ENCODE measurements at regions not wholly inside any gene's neighbourhood (a gene's known extent, or its start where the extent isn't known, plus 50 kb on each side); places are given as distances from the start of the nearest gene placed in this dataset.

- Histone ChIP-seq H3K4me2 (ENCODE audit: low read length) (no peak overlapping the region), H3K9me2 (replicated peaks; ENCODE audit: control insufficient read depth, low read length) (no peaks in the 10 kb centered on the region), H3K79me2 (ENCODE audit: control insufficient read depth, low read length) (no peaks in the 10 kb centered on the region), H4K20me1 (ENCODE audit: control insufficient read depth, insufficient read depth, low read depth, low read length) (no peaks in the 10 kb centered on the region), H3K4me3 (ENCODE audit: low read length) (no peak overlapping the region), H3K36me3 (ENCODE audit: control insufficient read depth, low read length) (no peaks in the 10 kb centered on the region), H3F3A (ENCODE audit: control insufficient read depth, insufficient read depth) (no peaks in the 10 kb centered on the region), H3K27ac (ENCODE audit: low read depth, low read length) (no peak overlapping the region), H3K27me3 (ENCODE audit: control insufficient read depth, low read length) (no peaks in the 10 kb centered on the region), H3K9me3 (ENCODE audit: control insufficient read depth, insufficient read depth, low read length) (peaks cover 5% of the 10 kb centered on the region; the same call in 1 of the 2 replicates), H3K4me1 (ENCODE audit: control insufficient read depth, low read length) (no peaks in the 10 kb centered on the region)
- TF ChIP-seq, protein P1, sequence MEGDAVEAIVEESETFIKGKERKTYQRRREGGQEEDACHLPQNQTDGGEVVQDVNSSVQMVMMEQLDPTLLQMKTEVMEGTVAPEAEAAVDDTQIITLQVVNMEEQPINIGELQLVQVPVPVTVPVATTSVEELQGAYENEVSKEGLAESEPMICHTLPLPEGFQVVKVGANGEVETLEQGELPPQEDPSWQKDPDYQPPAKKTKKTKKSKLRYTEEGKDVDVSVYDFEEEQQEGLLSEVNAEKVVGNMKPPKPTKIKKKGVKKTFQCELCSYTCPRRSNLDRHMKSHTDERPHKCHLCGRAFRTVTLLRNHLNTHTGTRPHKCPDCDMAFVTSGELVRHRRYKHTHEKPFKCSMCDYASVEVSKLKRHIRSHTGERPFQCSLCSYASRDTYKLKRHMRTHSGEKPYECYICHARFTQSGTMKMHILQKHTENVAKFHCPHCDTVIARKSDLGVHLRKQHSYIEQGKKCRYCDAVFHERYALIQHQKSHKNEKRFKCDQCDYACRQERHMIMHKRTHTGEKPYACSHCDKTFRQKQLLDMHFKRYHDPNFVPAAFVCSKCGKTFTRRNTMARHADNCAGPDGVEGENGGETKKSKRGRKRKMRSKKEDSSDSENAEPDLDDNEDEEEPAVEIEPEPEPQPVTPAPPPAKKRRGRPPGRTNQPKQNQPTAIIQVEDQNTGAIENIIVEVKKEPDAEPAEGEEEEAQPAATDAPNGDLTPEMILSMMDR (IDR thresholded peaks at IDR 0.05; ENCODE audit: low read depth, low read length, poor library complexity, severe bottlenecking) = no peak
- no peak for TF ChIP-seq EZH2phosphoT487 (IDR thresholded peaks at IDR 0.05; ENCODE audit: borderline replicate concordance, low read length)
Observed at GRCh38 chr11:79959318-79959717, 518.5 kb upstream of the TENM4 start.

- TF ChIP-seq, protein P1 (IDR thresholded peaks at IDR 0.05; ENCODE audit: low read depth, low read length, poor library complexity, severe bottlenecking) = no peak
- no peak for TF ChIP-seq EZH2phosphoT487 (IDR thresholded peaks at IDR 0.05; ENCODE audit: borderline replicate concordance, low read length)
- H3K36me3 ChIP-seq (ENCODE audit: control insufficient read depth, low read length) = no peaks in the 10 kb centered on the region
- no peaks in the 10 kb centered on the region for H3K9me2 ChIP-seq (replicated peaks; ENCODE audit: control insufficient read depth, low read length)
- H4K20me1 ChIP-seq (ENCODE audit: control insufficient read depth, insufficient read depth, low read depth, low read length) = no peaks in the 10 kb centered on the region
- no peak overlapping the region for H3K4me3 ChIP-seq (ENCODE audit: low read length)
- no peaks in the 10 kb centered on the region for H3K4me1 ChIP-seq (ENCODE audit: control insufficient read depth, low read length)
- H3F3A ChIP-seq (ENCODE audit: control insufficient read depth, insufficient read depth) = no peaks in the 10 kb centered on the region
- no peaks in the 10 kb centered on the region for H3K27me3 ChIP-seq (ENCODE audit: control insufficient read depth, low read length)
- no peak overlapping the region for H3K4me2 ChIP-seq (ENCODE audit: low read length)
- H3K79me2 ChIP-seq (ENCODE audit: control insufficient read depth, low read length) = no peaks in the 10 kb centered on the region
- no peak overlapping the region for H3K27ac ChIP-seq (ENCODE audit: low read depth, low read length)
- peaks cover 5% of the 10 kb centered on the region; the same call in 1 of the 2 replicates for H3K9me3 ChIP-seq (ENCODE audit: control insufficient read depth, insufficient read depth, low read length)
Observed at GRCh38 chr11:79957702-79958101, 516.9 kb upstream of the TENM4 start.

DNA sequence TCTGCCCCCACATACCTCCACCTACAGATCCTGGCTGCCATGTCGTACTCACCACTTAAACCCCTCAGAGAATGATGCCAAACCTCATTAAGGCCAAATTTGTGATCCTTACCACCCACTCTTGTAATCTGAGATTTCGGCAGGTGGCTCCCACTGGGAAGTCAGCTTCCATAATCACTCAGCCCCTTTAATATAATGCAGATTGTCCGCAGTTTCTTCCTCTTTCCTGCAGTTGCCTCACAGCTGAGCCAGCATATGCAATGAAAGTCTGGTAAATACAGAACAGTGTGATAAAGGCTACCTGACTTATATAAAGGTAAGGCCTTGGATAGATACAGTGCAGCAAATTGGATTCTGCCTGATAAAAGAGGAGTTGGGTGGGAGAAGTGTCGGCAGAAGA, 515.2 kb upstream of the TENM4 start:
- Histone ChIP-seq H3K79me2 (ENCODE audit: control insufficient read depth, low read length) (no peaks in the 10 kb centered on the region), H3K9me3 (ENCODE audit: control insufficient read depth, insufficient read depth, low read length) (peaks cover 5% of the 10 kb centered on the region; the same call in 1 of the 2 replicates), H3K27ac (ENCODE audit: low read depth, low read length) (no peak overlapping the region), H3K4me2 (ENCODE audit: low read length) (no peak overlapping the region), H3K4me1 (ENCODE audit: control insufficient read depth, low read length) (no peaks in the 10 kb centered on the region), H3K27me3 (ENCODE audit: control insufficient read depth, low read length) (no peaks in the 10 kb centered on the region), H3K9me2 (replicated peaks; ENCODE audit: control insufficient read depth, low read length) (no peaks in the 10 kb centered on the region), H3K4me3 (ENCODE audit: low read length) (no peak overlapping the region), H3K36me3 (ENCODE audit: control insufficient read depth, low read length) (no peaks in the 10 kb centered on the region), H4K20me1 (ENCODE audit: control insufficient read depth, insufficient read depth, low read depth, low read length) (no peaks in the 10 kb centered on the region), H3F3A (ENCODE audit: control insufficient read depth, insufficient read depth) (no peaks in the 10 kb centered on the region)
- TF ChIP-seq, protein P1 (IDR thresholded peaks at IDR 0.05; ENCODE audit: low read depth, low read length, poor library complexity, severe bottlenecking) = no peak
- TF ChIP-seq EZH2phosphoT487 (IDR thresholded peaks at IDR 0.05; ENCODE audit: borderline replicate concordance, low read length) = no peak
